SK-N-MC (cell line): ENCODE measurements at regions not wholly inside any gene's neighbourhood (a gene's known extent, or its start where the extent isn't known, plus 50 kb on each side); places are given as distances from the start of the nearest gene placed in this dataset.
"Not testable (repeated sequence)": the region's sequence is repeated elsewhere in the genome, so short reads cannot be mapped to it uniquely, and the experiment has no call there.

ENCODE experiments used
- EZH2 ChIP-seq: fragments of 200-600 bp; sonication (generic); IDR thresholded peaks from one replicate; pipeline ENCODE4 v1.6.1; 2017; ENCODE audit warnings: antibody characterized with exemption
- POLR2AphosphoS5 ChIP-seq: IDR thresholded peaks from 2 replicates; pipeline ENCODE4 v1.6.1; 2012; ENCODE audit warnings: mild to moderate bottlenecking, low read depth, low read length, borderline replicate concordance

DNA sequence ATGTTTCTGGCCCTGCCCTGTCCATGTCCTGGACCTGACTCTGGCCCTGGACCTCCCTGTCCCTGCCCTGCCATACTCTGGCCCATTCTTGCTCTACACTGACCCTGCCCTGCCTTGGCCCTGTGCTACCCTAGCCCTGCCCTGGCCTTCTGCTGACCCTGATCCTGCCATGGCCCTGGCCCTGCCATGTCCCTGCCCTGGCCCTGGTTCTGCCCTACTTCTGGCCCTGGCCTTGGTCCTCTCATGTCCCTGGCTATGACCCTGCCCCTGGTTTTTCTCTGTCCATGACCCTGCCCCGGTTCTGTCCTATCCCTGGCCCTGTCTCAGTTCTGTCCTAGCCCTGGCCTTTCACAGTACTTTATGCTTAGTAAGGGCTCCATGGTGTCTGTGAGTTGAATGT lies 234.5 kb downstream of the GOLGA6L6 start:
- TF ChIP-seq POLR2AphosphoS5, EZH2: not testable (repeated sequence)
